HL-60 (cell line): ENCODE measurements at regions not wholly inside any gene's neighbourhood (a gene's known extent, or its start where the extent isn't known, plus 50 kb on each side); places are given as distances from the start of the nearest gene placed in this dataset.

Experiments used
- CTCF ChIP-seq: IDR thresholded peaks from one replicate; pipeline ENCODE4 v1.5.1; 2011; ENCODE audit warnings: low read length, control low read depth, inconsistent platforms; ENCODE audit not compliant: insufficient read depth
- GABPA ChIP-seq: IDR thresholded peaks from 2 replicates; pipeline ENCODE4 v1.6.1; 2012; ENCODE audit warnings: low read depth
- POLR2AphosphoS5 ChIP-seq: IDR thresholded peaks from 2 replicates; pipeline ENCODE4 v1.6.1; 2012; ENCODE audit warnings: low read depth
- REST ChIP-seq: IDR thresholded peaks from 2 replicates; pipeline ENCODE4 v1.6.1; 2012; ENCODE audit warnings: low read depth; ENCODE audit not compliant: insufficient replicate concordance
- SPI1 ChIP-seq: IDR thresholded peaks from 2 replicates; pipeline ENCODE4 v1.6.1; 2012; ENCODE audit warnings: low read depth, mild to moderate bottlenecking, borderline replicate concordance

- TF ChIP-seq CTCF, result no peak
- no peak for TF ChIP-seq GABPA
- no peak for TF ChIP-seq POLR2AphosphoS5
- no peak for TF ChIP-seq REST
- TF ChIP-seq SPI1, result no peak
Observed at GRCh38 chr10:117801691-117802090, 245.1 kb downstream of the RAB11FIP2 start.
